Adrenal gland (tissue), 9 donors: ENCODE measurements at regions not wholly inside any gene's neighbourhood (a gene's known extent, or its start where the extent isn't known, plus 50 kb on each side); places are given as distances from the start of the nearest gene placed in this dataset.

Experiments
- DNase-seq, 7 donors: peaks; one replicate each; pipeline ENCODE4 v3.0.0-alpha.2; 2019 to 2020
- H3K27ac ChIP-seq, 5 donors: fragments of 200-600 bp; sonication (generic) in 4 of 5; 1 replicate in 3 of 5; 2 replicates in 2 of 5; pipeline versions ENCODE4 v1.5.1 to v1.8.0; 2016 to 2020; ENCODE audit warnings: mild to moderate bottlenecking in 1 of 5
- H3K27me3 ChIP-seq: fragments of 200-600 bp; 2 replicates; pipeline ENCODE4 v1.8.0; 2021
- H3K36me3 ChIP-seq, 2 donors: fragments of 200-600 bp; replicated peaks in 1 of 2; 1 replicate in 1 of 2; 2 replicates in 1 of 2; pipeline versions ENCODE4 v1.5.1 to v1.8.0; 2018 to 2022
- H3K4me1 ChIP-seq, 2 donors: fragments of 200-600 bp; replicated peaks in 1 of 2; 1 replicate in 1 of 2; 2 replicates in 1 of 2; pipeline versions ENCODE4 v1.5.1 to v1.8.0; 2018 to 2021
- H3K4me3 ChIP-seq, 4 donors: fragments of 200-600 bp; sonication (generic) in 3 of 4; one replicate each; pipeline ENCODE4 v1.5.1; 2016 to 2018
- H3K9me3 ChIP-seq, 3 donors: fragments of 200-600 bp; sonication (generic) in 1 of 3; replicated peaks in 1 of 3; 1 replicate in 2 of 3; 2 replicates in 1 of 3; pipeline versions ENCODE4 v1.5.1 to v1.8.0; 2016 to 2021
- POLR2A ChIP-seq, 2 donors: fragments of 450-650 bp; IDR thresholded peaks; one replicate each; pipeline ENCODE4 v1.6.1; 2017; ENCODE audit warnings: antibody characterized with exemption in 2 of 2, mild to moderate bottlenecking in 2 of 2, moderate library complexity in 1 of 2
- WGBS, 4 donors: extraction: QIAGEN DNeasy Blood & Tissue Kit in 2 of 4; methylation state at CpG; one replicate each; pipeline versions ENCODE4 v1.1.5 to v1.1.7; 2013 to 2017; 5-methylcytosine and 5-hydroxymethylcytosine counted together
- intact Hi-C, 2 donors: fragments of 100-400 bp; cut with DNase I; formaldehyde crosslinking; loops; one replicate each; pipeline versions ENCODE4 v1.14.1 to v1.15.0; 2022 to 2023
- TF ChIP-seq, protein P1 (sequence below), 6 experiments: fragments of 450-650 bp in 4 of 6; fragments of 200-600 bp in 2 of 6; sonication (generic) in 1 of 6; IDR thresholded peaks; 1 replicate in 5 of 6; 2 replicates in 1 of 6; pipeline versions ENCODE4 v1.5.1 to v1.8.0; 2016 to 2021; ENCODE audit warnings: antibody characterized with exemption in 6 of 6, mild to moderate bottlenecking in 2 of 6, moderate library complexity in 1 of 6
- donor health status: healthy with polysubstance abuse.
- donor health status: Bipolar disorder and iron deficiency.
- donor health status: DM: yes; HTN: yes; CAD: no.
- donor health status: DM: no; HTN: no; CAD: no.
- donor health status: DM: no; HTN: no; CAD: no.

DNA sequence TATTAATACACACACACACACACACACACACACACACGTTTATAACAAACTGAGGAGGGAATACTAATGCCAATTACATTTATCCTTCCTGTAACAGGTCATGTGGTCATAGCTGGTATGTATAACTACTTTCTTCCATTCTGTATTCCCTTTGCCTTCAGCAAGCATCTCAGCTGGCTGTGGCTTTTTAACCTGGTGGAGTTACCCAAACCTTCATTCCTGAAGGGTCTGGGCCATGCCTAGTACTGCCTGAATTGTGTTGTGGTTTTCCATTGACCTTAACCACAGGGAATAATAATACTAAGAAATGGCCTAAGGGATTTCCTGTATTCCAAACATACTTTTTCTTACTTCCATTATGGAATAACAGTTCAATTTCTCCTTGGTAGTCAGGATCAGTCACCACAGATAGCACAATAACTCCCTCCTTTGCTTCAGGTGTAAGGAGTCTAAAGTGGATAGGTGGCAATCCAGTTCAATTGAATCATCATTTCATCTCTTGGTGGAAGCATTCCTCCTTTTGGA is 222.2 kb upstream of the MEF2C start:
- H3K27me3 ChIP-seq: no peaks in the 10 kb centered on the region
- WGBS, 4 donors: 38 to 63% (median 45%) methylated on average over 1 of the region's 1 CpG

DNA sequence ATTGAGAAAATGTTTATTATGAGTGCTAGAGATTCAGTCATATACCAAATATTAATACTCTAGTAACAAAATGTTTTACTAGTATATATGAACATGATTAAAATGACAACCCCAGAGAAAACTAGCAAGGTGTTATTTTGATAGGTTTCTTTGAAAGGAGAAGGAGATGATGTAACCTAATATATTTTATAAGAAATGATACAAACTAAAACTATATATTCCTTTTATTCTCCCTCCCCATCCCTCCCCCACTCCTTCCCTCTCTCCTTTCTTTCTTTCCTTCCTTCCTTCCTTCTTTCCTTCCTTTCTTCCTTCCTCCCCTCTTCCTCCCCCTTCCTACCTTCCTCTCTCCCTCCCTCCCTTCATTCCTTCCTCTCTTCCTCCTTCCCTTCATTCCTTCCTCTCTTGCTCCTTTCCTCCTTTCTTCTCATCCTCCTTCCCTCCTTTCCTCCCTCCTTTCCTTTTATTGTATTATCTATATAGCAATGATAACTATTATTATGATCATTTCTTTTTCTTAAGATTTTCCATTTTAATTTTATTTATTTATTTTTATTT is 215.3 kb upstream of the MEF2C start:
- H3K27me3 ChIP-seq: no peaks in the 10 kb centered on the region
- TF ChIP-seq POLR2A (IDR thresholded peaks at IDR 0.05): no peak
- TF ChIP-seq, protein P1, sequence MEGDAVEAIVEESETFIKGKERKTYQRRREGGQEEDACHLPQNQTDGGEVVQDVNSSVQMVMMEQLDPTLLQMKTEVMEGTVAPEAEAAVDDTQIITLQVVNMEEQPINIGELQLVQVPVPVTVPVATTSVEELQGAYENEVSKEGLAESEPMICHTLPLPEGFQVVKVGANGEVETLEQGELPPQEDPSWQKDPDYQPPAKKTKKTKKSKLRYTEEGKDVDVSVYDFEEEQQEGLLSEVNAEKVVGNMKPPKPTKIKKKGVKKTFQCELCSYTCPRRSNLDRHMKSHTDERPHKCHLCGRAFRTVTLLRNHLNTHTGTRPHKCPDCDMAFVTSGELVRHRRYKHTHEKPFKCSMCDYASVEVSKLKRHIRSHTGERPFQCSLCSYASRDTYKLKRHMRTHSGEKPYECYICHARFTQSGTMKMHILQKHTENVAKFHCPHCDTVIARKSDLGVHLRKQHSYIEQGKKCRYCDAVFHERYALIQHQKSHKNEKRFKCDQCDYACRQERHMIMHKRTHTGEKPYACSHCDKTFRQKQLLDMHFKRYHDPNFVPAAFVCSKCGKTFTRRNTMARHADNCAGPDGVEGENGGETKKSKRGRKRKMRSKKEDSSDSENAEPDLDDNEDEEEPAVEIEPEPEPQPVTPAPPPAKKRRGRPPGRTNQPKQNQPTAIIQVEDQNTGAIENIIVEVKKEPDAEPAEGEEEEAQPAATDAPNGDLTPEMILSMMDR (IDR thresholded peaks at IDR 0.05): no peak
- no peaks in the 10 kb centered on the region for H3K4me1 ChIP-seq
- no peak overlapping the region for H3K27ac ChIP-seq
- intact Hi-C loops: no loop called here
- H3K36me3 ChIP-seq: no peaks in the 10 kb centered on the region
- no peak overlapping the region for H3K4me3 ChIP-seq
- DNase-seq: no peak
- H3K9me3 ChIP-seq: no peaks in the 10 kb centered on the region

More for the DNA sequence above, 222.2 kb upstream of the MEF2C start:
- no peak overlapping the region for H3K4me3 ChIP-seq
- TF ChIP-seq, protein P1 (IDR thresholded peaks at IDR 0.05): no peak
- TF ChIP-seq POLR2A (IDR thresholded peaks at IDR 0.05): no peak
- no peak for DNase-seq
- no peaks in the 10 kb centered on the region for H3K36me3 ChIP-seq
- H3K9me3 ChIP-seq: no peaks in the 10 kb centered on the region
- H3K27ac ChIP-seq: no peak overlapping the region
- H3K4me1 ChIP-seq: no peaks in the 10 kb centered on the region
- intact Hi-C loops: no loop called here

DNA sequence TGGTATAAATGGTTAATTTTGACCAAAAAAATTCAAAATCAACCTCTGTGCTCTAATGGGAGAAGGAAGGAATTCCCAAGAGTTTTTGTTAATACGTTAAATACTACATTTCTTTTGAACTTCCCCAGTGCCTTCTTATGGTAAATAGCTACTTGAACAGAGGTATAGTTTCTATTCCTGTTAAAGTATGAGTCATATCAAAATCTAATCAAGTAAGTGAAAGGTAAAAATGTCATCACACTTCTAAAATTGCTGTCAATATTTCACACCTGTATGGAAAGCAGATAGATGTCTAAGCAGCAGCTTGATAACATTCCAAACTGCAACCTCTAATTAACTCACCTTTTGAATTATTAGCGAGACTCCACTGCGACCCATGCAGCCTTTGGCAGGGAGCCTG is 214.1 kb upstream of the MEF2C start:
- H3K4me3 ChIP-seq: no peak overlapping the region
- TF ChIP-seq, protein P1 (IDR thresholded peaks at IDR 0.05): no peak
- TF ChIP-seq POLR2A (IDR thresholded peaks at IDR 0.05): no peak
- H3K4me1 ChIP-seq: no peaks in the 10 kb centered on the region
- 76 to 93% (median 89%) methylated on average over 3 of the region's 3 CpGs for WGBS, 4 donors
- DNase-seq: no peak
- H3K9me3 ChIP-seq: no peaks in the 10 kb centered on the region
- no peaks in the 10 kb centered on the region for H3K36me3 ChIP-seq
- no peak overlapping the region for H3K27ac ChIP-seq
- no peaks in the 10 kb centered on the region for H3K27me3 ChIP-seq
- intact Hi-C loops: no loop called here

DNA sequence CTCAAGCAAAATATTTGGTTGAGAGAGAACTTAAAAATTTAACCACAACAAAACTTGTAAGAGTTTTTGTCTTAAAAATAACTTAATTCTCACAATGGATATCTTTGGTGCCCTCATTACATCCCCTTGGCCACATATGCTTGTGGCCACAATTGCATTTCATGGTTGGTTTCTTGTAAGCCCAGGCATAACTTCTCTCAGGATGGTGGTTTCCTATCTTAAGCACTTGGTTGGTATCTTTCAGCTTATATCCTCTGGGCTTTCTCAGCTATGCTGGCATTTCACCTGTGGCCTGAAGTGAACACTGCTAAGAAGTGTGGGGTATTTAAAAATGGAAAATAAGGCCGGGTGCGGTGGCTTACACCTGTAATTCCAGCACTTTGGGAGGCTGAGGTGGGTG is 212.4 kb upstream of the MEF2C start:
- intact Hi-C loops: no loop called here
- H3K4me3 ChIP-seq: no peak overlapping the region
- no peaks in the 10 kb centered on the region for H3K4me1 ChIP-seq
- WGBS, 4 donors: 87 to 97% (median 96%) methylated on average over 2 of the region's 2 CpGs
- DNase-seq: no peak
- H3K36me3 ChIP-seq: no peaks in the 10 kb centered on the region
- no peak overlapping the region for H3K27ac ChIP-seq
- H3K9me3 ChIP-seq: no peaks in the 10 kb centered on the region
- H3K27me3 ChIP-seq: no peaks in the 10 kb centered on the region
- TF ChIP-seq, protein P1 (IDR thresholded peaks at IDR 0.05): no peak
- no peak for TF ChIP-seq POLR2A (IDR thresholded peaks at IDR 0.05)
